ENCODE measurements at regions not wholly inside any gene's neighbourhood (a gene's known extent, or its start where the extent isn't known, plus 50 kb on each side); places are given as distances from the start of the nearest gene placed in this dataset.

DNA sequence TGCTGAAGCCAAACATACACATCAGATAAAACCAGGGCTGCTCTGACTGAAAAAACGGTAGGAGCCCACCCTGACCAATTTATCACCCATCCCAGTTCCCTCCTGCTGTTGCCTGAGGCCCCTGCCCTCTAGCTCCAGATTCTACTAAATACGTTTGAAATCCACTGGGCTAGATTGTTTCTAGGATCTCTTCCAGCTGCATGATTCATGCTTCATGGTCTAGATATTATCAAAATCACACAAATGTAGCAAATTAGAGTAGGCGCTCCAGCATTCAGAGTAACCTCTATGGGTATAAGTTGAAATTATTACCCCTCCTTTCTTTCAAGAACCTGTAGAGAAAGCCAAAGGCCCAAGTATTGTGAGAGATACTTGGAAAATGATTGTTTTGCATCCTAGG is 151.2 kb upstream of the FAM13C start (continued):
- TF ChIP-seq NRF1 (IDR thresholded peaks at IDR 0.05; ENCODE audit: low read depth, low read length) (no peak), NFIC (IDR thresholded peaks at IDR 0.05; ENCODE audit: borderline replicate concordance) (peak; percentile 96), EZH2phosphoT487 (IDR thresholded peaks at IDR 0.05; ENCODE audit: borderline replicate concordance, low read depth) (no peak), TCF12 (IDR thresholded peaks at IDR 0.05) (peak; percentile 95), MXI1 (IDR thresholded peaks at IDR 0.05; ENCODE audit: low read depth, low read length) (no peak), FOXM1 (IDR thresholded peaks at IDR 0.05; ENCODE audit: low read depth) (peak; percentile 84; the same call in 1 of the 2 replicates), GATA2 (CRISPR knock-in tag; IDR thresholded peaks at IDR 0.05) (peak; percentile 67), MEF2A (IDR thresholded peaks at IDR 0.05; ENCODE audit: borderline replicate concordance, low read depth) (peak; percentile 51; the same call in 1 of the 2 replicates), RXRA (IDR thresholded peaks at IDR 0.05; ENCODE audit: borderline replicate concordance, low read depth) (no peak), USF1 (IDR thresholded peaks at IDR 0.05; ENCODE audit: borderline replicate concordance, low read depth) (no peak), RCOR1 (IDR thresholded peaks at IDR 0.05; ENCODE audit: low read length) (peak; percentile 70), GABPA (IDR thresholded peaks at IDR 0.05; ENCODE audit: low read depth) (no peak), POLR2AphosphoS5 (IDR thresholded peaks at IDR 0.05; ENCODE audit: low read depth, low read length) (peak; percentile 63; the same call in 1 of the 2 replicates), CTCF (IDR thresholded peaks at IDR 0.05) (no peak), CHD2 (IDR thresholded peaks at IDR 0.05; ENCODE audit: low read length, partially characterized antibody) (peak; percentile 50), TEAD4 (IDR thresholded peaks at IDR 0.05; ENCODE audit: borderline replicate concordance, insufficient read depth) (peak; percentile 75), SMC3 (IDR thresholded peaks at IDR 0.05; ENCODE audit: low read depth, low read length) (0 out of 2 replicates have a peak, but pooled peaks have one; percentile 1), ELF1 (IDR thresholded peaks at IDR 0.05) (no peak), YY1 (IDR thresholded peaks at IDR 0.05; ENCODE audit: low read depth) (no peak), JUND (IDR thresholded peaks at IDR 0.05) (peak; percentile 97), FOXJ3 (CRISPR knock-in tag; IDR thresholded peaks at IDR 0.05) (no peak)
- TF ChIP-seq, protein P1, sequence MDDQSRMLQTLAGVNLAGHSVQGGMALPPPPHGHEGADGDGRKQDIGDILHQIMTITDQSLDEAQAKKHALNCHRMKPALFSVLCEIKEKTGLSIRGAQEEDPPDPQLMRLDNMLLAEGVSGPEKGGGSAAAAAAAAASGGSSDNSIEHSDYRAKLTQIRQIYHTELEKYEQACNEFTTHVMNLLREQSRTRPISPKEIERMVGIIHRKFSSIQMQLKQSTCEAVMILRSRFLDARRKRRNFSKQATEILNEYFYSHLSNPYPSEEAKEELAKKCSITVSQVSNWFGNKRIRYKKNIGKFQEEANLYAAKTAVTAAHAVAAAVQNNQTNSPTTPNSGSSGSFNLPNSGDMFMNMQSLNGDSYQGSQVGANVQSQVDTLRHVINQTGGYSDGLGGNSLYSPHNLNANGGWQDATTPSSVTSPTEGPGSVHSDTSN (IDR thresholded peaks at IDR 0.05) = peak; percentile 96
- TF ChIP-seq, protein P2, sequence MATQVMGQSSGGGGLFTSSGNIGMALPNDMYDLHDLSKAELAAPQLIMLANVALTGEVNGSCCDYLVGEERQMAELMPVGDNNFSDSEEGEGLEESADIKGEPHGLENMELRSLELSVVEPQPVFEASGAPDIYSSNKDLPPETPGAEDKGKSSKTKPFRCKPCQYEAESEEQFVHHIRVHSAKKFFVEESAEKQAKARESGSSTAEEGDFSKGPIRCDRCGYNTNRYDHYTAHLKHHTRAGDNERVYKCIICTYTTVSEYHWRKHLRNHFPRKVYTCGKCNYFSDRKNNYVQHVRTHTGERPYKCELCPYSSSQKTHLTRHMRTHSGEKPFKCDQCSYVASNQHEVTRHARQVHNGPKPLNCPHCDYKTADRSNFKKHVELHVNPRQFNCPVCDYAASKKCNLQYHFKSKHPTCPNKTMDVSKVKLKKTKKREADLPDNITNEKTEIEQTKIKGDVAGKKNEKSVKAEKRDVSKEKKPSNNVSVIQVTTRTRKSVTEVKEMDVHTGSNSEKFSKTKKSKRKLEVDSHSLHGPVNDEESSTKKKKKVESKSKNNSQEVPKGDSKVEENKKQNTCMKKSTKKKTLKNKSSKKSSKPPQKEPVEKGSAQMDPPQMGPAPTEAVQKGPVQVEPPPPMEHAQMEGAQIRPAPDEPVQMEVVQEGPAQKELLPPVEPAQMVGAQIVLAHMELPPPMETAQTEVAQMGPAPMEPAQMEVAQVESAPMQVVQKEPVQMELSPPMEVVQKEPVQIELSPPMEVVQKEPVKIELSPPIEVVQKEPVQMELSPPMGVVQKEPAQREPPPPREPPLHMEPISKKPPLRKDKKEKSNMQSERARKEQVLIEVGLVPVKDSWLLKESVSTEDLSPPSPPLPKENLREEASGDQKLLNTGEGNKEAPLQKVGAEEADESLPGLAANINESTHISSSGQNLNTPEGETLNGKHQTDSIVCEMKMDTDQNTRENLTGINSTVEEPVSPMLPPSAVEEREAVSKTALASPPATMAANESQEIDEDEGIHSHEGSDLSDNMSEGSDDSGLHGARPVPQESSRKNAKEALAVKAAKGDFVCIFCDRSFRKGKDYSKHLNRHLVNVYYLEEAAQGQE (IDR thresholded peaks at IDR 0.05; ENCODE audit: low read depth, low read length) = no peak

Data from SK-N-SH (cell line).